ENCODE measurements at regions not wholly inside any gene's neighbourhood (a gene's known extent, or its start where the extent isn't known, plus 50 kb on each side); places are given as distances from the start of the nearest gene placed in this dataset.

- TF ChIP-seq CTCF (IDR thresholded peaks at IDR 0.05) (no peak), POLR2A (IDR thresholded peaks at IDR 0.05) (no peak)
Observed at GRCh38 chr10:8216893-8217292, 162.4 kb downstream of the GATA3 start.
